ENCODE measurements at regions not wholly inside any gene's neighbourhood (a gene's known extent, or its start where the extent isn't known, plus 50 kb on each side); places are given as distances from the start of the nearest gene placed in this dataset.

DNA sequence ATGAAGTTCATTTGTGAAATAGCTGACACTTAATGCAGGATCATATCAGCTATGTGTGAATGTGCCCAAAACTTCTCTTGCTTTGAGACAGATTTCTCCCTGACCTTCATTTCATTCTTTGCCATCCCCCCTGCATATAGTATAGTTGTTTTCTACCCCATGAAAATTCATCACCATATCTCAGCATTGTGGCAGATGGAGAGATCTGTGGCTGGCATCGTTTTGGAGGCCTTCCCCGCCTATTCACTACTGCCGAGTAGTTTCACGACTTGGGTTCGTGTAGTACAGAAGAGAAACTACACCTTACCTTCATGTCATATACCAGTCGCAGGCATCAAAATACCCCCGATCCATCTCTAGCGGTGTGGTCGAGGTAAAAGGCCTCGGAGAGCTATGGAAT is 66.2 kb upstream of the SELENOK start:
- ATAC-seq (no peak), DNase-seq (ENCODE audit: low spot score) (no peak)

DNA sequence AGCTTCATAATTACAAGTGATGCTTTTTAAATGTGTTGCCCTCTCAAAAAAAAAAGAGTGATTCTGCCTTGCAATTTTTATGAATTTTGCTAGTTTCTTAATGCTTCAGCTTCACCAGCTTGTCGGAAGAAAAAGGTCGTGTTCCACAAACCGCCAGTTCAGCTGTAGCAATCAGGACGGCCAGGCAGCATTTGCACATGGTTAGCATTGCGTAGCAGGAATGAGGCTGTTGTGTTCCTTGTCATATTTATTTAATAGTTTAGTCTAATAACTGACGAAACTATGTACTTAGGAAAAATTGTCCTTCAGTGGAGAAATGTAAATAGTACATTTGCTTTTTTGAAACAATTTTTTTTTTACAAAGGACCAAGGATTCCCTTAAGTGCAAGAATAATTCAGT is 64.9 kb upstream of the SELENOK start:
- ATAC-seq = no peak
- DNase-seq (ENCODE audit: low spot score) = no peak

DNA sequence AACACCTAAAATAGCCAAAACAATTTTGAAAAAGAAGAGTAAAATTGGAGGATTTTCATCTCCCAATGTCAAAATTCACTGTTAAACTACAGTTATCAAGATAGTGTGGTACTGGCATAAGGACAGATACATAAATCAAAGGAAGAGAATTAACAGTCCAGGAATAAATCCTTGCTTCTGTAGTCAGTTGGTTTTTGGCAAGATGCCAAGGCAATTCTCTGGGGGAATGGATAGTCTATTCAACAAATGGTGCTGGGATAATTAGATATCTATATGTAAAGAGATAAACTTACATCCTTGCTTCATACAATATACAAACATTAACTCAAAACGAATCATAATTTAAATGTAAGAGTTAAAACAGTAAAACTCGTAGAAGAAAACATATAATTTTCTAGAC is 57.9 kb upstream of the SELENOK start:
- ATAC-seq (no peak), DNase-seq (ENCODE audit: low spot score) (no peak)

DNA sequence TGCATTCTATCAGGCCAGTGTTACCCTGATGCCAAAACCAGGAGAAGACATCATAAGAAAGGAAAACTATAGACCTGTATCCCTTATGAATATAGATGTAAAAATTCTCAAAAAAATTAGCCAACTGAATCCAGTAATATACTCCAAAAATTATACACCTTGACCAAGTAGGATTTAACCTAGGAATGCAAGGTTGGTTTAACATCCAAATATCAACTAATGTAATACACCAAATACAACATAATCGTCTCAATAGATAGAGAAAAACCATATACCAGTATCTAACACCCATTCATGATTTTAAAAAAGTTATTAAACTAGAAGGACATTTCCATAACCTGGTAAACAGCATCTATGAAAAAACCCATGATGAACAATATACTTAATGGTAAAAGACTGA is 56.5 kb upstream of the SELENOK start:
- no peak for ATAC-seq
- no peak for DNase-seq (ENCODE audit: low spot score)

DNA sequence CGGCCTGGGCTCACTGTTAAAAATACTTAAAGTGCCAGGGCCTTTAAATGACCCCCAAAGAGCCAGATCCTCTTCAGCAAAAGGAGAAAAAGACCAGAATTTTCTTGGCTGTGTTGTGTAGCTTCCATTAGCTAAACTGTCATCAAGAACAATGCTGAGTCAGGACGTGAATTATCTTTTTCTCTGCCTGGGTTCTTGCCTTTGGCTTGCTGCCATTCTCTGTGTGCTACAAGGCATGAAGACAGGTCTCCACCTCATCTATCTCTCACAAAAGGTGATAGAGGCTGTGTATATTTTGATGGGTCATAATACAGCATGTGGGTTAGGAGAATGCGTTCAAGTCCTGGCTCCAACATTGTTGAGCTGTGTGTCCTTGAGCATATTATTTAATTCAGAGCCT is 52.4 kb upstream of the SELENOK start:
- ATAC-seq (no peak), DNase-seq (ENCODE audit: low spot score) (no peak)

DNA sequence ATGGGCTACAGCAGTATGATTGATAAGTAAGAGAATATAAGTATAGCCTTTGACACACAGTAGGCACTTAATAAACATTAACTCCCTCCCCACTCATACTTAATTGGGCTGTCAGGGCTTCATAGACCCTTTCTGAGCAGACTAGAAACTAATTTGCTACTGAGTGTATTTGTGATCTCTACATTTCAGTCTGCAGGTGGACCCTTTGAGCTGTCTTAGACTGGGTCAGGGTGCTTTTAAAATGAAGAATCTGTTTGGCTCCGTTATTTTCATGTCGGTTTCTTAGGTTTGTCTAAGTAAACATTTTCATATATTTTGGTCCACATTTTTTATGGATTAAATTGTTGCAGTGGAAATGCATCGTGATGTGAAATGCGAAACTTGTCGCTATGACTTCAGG is 50.3 kb upstream of the SELENOK start:
- DNase-seq (ENCODE audit: low spot score) = no peak

More for the DNA sequence above, 50.3 kb upstream of the SELENOK start:
- no peak for ATAC-seq

Data from left lobe of liver (tissue), 2 donors.